NCI-H146 treated with DMSO at 0.1 percent for 48 hours (cell line): ENCODE measurements at regions not wholly inside any gene's neighbourhood (a gene's known extent, or its start where the extent isn't known, plus 50 kb on each side); places are given as distances from the start of the nearest gene placed in this dataset.

Source experiments
- DNase-seq: peaks from one replicate; lab custom pipeline; 2025; ENCODE audit not compliant: unreplicated experiment; lab: John Stamatoyannopoulos, UW

DNA sequence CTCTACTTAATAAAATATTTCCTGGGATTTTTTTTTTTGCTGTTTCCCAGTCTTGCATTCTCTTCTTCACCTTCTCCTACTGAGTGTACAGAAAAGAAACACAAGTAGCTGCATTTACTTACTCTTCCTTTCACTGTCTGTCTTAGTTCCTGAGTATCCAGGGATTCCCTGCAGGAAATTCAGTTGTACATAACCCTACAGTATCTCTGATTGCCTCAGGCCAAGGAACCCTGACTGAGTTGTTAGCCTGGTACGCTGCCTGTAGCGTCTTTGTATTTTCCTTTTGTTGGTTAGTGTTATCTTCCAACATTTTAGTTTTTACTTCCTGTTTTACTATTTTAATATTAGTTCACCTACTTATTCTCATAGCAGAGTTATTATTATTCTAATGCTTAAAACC lies 142.5 kb upstream of the ROBO1 start:
- no peak for DNase-seq

DNA sequence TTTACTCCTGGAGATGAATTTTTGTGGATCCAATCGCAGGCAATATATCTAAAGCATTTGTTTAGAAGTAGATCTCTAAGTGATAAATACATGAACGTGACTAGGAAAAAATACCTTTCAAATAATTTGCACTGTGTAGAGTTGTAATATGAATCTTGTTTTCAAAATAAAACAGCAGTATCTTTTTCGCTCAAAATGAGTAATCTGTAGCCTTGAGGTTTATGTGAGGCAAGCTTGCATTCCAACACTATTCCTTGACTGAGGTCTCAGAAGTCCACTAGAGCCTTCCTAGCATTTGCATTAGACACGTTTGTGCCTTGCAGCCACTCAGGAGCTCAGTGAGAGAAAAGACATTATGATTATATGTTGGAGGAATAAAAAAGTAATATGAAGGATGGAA lies 138.3 kb upstream of the ROBO1 start:
- no peak for DNase-seq

- no peak for DNase-seq
Measured at GRCh38 chr3:79902151-79902550, 134.4 kb upstream of the ROBO1 start.

- no peak for DNase-seq
Measured at GRCh38 chr3:79898907-79899306, 131.1 kb upstream of the ROBO1 start.

DNA sequence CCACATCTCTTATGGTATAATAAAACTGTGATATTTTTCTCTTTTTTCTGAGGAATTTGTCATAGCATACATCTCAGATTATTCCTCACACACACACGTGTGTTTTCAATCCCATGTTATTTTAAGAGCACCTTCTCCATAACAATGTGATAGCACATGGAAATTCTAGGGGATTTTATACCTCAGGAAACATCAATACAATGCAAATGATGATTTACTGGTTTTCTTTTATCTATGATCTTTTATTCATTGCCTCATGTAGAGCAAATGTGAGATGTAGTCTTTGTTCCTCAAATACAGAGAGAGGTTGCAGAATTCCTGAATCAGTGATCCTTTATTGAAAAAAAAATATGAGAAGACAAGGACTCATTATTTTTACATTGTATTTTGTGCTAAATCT lies 128.3 kb upstream of the ROBO1 start:
- no peak for DNase-seq

DNA sequence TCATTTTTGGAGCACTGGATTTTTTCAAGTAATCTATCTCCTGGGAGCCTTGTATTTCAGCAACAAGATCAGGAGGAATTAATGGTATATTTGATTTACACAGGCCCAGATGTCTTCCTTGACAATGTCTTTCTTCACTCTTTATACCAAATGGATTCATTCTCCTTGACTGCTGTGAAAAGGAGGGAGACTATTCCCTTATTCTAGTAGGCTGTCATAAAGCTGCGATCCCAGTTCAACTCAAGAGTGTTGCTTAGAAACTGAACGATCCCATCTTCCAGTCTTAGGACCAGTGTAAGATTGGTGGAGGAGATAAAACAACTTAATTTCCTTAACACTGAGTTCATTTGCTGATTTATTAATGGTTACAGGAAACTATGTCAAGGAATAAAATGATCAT lies 119.4 kb upstream of the ROBO1 start:
- DNase-seq, result no peak

- no peak for DNase-seq
Measured at GRCh38 chr3:79886204-79886603, 118.4 kb upstream of the ROBO1 start.

GRCh38 chr3:79885407-79885806 lies 117.6 kb upstream of the ROBO1 start:
- DNase-seq, result no peak

DNA sequence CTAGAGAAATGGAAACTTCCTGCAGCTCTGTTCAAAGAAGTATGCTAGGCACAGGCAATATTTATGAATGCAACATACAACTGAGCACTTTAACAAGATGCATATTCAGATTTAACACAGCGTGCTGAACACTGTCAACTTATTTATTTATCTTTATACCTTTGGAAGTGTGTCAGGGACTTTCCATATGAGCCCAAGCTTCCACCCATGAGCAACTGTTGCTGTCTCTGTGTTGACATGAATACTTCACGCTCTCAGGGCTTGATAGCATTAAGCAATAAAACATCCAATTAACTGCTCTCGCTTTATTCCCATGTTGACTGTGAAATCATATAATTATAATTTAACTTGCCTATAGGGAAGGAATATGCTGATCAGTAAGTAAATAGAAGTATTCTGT lies 116.6 kb upstream of the ROBO1 start:
- no peak for DNase-seq

DNA sequence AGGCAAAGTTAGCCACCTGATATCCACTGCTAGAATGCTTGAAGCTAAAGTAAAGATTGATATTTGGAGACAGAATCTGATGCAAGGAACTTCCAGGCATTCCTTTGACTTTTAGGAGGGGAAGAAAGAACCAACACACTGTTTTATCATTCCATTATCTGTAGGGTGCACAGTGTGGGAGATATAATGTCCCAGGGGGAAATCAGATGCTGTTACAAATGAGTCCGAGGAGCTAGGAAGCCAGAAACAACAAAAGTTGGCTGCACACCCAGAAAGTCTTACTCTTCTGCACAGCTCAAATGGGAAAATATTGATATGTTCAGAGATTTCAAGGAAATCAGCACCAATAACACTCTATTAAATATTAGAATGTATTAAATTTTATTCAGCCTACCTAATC lies 113.6 kb upstream of the ROBO1 start:
- no peak for DNase-seq

DNA sequence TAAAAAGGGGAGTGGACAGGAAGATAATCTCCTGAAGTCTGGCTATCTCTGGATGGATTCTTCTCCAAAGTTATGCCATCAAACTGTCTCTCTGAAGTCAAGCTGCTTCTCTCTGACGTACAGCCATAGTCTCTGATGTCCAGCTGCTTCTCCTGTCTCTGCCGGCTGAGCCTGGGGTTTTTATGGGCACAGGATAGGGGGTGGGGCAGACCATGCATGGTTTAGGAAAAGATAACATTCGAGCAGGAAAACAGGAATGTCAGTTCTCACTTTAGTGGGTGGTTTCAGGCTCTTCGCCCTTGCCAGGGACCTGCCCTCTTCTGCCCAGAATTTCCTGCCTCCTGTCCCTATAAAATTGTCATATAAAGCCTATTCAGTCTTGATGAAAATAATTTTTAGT lies 110.9 kb upstream of the ROBO1 start:
- no peak for DNase-seq

DNA sequence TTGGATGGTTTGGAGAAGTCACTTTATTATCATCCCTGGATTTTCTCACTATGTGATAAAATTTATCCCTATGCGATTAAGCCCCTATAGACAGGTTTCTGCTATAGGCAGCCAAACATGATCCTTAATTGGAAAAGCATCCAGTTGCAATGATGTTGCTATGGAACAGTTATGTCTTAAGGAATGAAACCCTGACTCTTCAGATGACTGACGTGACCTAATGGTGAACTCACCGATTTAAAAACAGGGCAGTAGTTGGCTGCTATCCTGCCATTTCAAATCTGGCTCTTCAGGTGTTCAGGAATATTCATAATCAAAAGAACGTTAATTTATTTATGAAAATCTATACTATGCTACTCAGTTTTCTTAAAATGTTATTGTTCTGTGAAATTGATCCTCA lies 106.8 kb upstream of the ROBO1 start:
- no peak for DNase-seq

GRCh38 chr3:79872483-79872882 lies 104.7 kb upstream of the ROBO1 start:
- no peak for DNase-seq

- no peak for DNase-seq
Measured at GRCh38 chr3:79871656-79872055, 103.9 kb upstream of the ROBO1 start.

DNA sequence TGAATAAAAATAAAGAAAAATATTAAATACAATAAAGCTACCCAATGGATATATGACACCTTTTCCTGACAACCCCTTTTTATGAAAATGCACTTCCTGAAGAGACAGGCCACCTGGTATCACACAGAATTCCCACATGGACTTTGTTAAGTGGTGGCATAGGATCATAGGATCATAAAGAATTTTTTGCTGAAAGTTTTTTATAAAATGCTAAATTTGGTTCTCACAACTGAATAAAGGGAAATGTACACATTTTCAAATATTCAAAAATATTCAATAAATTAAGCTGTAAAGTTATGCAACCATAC lies 102.5 kb upstream of the ROBO1 start:
- no peak for DNase-seq

DNA sequence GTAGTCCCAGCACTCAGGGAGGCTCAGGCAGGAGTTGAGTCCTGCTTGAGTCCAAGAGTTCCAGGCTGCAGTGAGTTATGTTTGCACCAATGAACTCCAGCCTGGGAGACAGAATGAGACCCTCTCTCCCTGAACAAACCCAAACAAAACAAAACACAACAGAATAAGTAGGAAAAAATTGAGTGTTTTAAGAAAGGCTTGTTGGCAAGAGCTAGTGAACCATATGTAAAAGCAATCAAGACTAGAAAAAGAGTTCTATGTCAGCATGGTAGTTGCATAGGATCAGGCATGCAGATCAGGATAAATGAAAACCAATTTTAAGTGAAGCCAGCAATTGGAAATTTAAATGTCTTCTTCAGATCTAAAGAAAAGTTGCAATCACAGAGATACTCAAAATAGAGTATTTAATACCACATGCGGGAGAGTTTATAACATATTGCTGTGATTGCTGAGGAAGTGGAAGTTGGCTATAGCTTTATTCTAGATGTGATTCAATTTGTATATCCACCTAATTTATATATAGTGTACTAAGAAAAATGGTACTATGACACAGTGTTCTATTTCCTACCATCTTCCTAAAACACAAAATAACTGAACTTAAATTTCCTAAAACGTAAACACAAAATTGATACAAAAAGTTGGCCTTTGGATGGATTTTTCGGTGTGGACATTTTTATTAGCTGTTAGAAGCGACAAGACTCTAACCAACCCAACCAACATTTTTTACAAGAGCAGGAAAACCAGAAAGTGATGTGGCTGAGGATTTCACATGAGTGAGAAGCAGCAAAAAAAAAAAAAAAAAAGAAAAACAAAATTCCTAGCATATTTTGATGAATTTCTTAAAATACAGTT lies 101.9 kb upstream of the ROBO1 start:
- DNase-seq, result no peak

DNA sequence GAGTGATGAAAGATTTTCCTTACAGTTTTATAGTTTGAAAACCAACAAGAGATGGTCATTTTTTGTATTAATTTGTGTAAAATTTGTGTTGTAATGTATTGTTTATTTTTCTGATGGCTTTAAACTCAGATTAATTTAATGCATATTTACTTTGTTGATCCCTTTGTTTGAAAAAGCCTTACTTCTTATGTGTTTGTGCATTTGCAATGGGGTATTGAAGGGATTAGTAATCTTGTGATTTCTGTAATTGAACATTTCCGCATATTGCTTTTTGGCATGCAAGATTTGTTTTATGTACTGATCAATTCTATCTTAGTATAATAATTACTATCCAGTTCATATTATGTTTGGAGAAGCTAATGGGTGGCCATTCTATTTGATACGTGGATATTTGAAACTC lies 98.4 kb upstream of the ROBO1 start:
- DNase-seq, result no peak

DNA sequence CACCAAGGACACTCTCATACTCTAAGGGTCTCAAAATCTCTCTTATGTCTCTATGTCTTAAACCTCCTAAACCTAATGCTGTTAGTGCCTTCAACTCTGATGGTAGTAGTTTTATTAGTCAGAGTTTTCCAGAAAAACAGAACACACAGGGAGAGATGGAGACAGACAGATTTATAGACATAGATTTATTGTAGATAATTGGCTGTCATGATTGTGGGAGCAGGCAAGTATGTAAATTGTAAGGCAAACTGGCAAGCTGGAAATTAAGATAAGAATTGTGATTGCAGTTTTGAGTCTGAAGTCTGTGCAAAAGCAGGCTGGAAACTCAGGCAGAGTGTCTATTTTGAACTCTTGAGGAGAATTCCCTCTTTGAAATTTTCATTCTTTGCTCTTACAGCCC lies 96.3 kb upstream of the ROBO1 start:
- no peak for DNase-seq

GRCh38 chr3:79848876-79849275 lies 81.1 kb upstream of the ROBO1 start:
- DNase-seq, result no peak

GRCh38 chr3:79847928-79848327 lies 80.1 kb upstream of the ROBO1 start:
- DNase-seq, result no peak

- DNase-seq, result no peak
Measured at GRCh38 chr3:79846148-79846933, 78.5 kb upstream of the ROBO1 start.

DNA sequence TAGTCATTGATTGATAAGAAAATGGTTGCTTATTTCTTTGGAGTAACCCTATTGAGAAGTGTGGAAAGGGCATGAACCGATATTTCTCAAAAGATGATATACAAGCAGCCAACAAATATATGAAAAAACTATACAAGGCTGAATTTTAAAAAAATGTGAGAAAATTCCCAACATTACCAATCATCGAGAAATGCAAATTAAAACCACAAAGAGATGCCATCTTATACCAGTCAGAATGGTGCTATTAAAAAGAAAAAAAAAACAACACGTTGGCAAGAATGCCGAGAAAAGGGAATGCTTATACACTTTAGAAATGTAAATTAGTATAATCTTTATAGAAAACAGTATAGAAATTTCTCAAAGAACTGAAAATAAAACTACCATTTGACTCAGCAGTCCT lies 77.7 kb upstream of the ROBO1 start:
- DNase-seq, result no peak

DNA sequence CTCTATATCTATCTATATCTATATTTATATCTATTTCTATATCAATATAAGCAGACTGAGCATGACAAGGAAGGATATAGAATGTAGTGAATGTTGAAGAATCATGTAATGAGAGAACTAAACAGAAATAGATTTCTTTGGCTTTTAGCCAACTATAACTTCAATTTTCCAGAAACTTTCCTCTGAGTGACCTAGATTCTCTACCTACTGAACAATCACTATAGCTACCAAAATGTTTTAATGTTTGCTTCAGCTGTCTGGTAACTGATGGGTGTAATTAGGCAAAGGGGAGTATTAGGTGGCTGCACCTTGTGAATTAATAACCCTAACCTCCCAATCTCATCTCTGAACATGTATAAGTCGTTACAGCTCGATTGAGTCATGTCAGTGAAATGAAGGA lies 76.4 kb upstream of the ROBO1 start:
- DNase-seq, result no peak
